HG03354 (cell line): ENCODE measurements at regions not wholly inside any gene's neighbourhood (a gene's known extent, or its start where the extent isn't known, plus 50 kb on each side); places are given as distances from the start of the nearest gene placed in this dataset.

Experiments used
- ATAC-seq: cut with Tn5 transposase; IDR thresholded peaks from one replicate; pipeline ENCODE4 v1.9.1; 2021; ENCODE audit warnings: mild to moderate bottlenecking; ENCODE audit not compliant: unreplicated experiment, poor library complexity, severe bottlenecking

DNA sequence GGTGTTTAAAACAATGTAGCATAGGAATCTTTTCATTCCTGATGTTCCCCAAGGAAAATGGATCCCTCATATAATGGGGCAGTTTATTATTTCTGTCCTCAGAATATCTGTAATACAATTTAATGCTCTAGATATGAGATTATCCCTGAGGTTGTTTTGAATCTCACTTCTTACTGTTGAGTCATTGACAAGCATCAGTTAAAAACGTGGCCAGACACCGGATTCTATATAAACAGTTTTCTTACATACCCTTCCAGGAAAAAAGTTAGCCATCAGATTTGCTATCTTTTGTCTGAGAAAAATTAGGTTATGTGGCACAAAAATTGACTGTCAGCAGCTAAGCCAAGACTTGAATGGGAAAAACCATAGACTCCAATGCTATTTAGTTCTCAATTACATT is 539.8 kb upstream of the CELF2 start:
- ATAC-seq = no peak

DNA sequence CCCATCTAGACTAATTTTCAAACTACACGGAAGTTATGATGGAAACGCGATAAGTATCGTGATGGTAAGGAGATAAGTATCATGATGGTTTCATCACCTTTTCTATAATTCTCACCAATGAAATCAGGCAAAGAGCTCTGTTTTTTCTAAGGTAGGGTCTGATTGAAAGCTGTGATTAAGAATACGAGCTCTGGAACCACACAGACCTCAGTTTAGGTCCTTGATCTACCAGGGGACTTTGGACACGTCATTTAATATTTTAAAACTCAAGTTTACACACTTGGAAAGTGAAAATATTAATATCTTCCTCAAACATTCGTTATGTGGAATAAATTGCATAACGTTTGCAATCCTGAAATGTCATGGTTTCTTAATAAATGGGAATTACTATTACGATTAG is 538.2 kb upstream of the CELF2 start:
- no peak for ATAC-seq

DNA sequence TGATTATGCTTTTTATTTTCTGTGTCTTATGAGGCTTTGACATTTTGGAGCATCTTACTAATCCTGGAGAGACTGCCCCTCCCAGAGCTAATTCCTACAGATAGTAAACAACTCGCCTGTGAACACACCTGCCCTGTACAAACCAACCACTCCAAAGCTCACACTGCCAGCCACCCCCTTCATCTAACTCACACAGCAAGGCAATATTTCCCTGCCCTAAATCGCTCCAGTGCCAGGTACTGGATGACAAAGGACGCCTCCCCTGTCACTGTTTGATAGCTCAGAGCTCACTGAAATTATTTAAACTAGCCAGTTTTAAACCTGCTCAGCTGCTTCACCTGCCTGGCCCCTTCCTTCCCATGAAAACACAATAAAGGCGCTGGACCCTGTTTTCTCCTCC is 535.1 kb upstream of the CELF2 start:
- ATAC-seq = no peak

DNA sequence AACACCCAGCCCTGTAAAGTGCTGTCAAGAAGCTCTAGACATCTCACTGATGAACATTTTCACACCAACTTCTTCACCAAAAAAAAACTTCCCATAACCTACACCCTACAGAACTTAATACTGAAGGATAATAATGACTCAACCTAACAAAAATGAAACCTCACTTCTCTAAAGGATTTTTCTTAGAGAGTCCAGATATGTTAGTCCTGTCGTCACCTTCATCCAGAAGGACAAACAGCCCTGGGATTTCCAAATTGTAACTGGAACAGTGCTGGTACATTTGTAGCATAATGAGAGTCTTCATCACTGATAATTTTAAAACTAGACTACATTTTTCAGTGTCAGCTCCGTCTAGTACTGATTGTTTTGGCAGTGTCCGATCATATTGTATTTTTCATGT is 528.6 kb upstream of the CELF2 start:
- no peak for ATAC-seq

DNA sequence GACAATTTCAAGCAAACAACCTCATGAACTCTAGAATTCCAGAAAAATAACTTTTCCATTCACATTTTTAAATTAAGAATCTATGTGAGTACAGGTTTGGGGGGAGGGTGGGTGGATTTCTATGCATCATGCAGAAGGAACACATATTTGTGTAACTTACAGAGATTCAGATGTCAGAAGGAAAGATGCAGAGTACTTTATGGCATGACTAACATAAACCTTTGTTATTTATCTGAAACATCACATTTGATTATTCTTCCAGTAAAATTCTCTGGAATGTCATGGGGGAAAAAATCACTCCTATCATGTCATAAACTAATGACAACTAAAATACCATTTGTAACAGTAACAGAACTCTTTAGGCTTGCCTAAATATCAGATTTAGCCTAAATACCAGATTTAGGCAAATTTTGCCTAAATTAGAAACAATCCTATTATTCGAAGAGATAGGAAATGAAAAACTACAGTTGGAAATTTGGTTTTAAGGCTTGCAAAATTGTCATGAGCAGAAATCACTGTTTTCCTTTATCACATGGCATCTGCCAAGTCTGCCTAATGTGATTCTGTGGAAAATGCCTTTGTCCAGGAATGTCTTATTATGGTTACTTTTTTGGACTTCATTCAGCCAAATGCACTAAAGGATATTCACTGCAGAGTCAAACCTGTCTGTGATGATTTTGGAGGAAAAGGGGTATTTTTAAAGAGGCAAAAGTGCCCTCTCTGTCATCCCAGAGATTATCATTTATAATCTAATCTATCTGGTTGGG is 527.7 kb upstream of the CELF2 start:
- no peak for ATAC-seq

DNA sequence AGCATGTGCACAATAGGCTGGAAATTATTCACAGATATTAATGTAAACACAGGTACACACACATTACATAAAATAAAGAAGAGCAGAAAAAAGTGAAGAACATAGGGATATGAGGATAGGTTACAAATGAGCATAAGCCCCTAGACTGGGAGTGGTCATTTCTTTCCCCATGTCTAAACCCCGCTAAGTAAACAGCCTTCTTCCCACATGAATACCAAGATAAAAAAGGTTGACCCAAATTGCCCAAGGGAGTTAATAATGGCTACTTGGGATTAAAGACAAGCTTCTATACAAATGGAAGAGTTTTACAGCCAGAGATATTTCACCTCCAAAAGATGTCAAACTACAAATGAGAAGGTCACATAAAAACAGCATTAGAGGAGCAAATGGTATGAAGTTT is 527.1 kb upstream of the CELF2 start:
- ATAC-seq = no peak

DNA sequence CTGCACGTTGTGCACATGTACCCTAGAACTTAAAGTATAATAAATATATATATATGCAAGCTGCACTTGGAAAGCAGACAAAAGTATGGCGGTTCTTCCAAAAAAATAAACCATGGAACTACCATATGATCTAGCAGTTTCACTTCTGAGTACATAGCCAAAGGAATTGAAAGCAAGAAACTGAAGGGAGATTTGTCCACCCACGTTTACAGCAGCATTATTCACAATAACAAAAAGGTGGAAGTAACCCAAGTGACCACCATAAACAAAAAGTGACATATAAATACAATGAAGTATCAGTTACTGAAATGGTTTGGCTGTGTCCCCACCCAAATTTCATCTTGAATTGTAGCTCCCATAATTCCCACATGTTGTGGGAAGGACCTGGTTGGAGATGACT is 525.3 kb upstream of the CELF2 start:
- ATAC-seq = no peak

DNA sequence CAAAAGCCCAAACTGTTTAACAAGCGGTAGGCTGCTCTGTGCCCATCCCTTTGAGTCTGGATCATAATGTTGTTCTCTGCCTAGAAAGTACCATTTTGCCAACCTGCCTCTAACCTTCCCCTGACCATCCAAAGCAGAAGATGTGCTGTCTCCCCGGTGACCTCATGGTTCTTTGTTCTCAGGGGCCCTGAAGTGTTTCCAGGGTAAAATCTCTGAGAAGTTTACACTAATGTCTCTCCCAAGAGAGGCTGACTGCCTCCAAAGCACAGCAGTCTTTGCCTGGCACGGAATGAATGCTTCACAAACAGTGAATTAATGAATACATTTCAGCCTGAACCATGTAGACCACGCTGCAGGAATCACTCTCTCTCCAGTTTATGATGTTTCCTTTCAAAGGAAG is 523.8 kb upstream of the CELF2 start:
- no peak for ATAC-seq

DNA sequence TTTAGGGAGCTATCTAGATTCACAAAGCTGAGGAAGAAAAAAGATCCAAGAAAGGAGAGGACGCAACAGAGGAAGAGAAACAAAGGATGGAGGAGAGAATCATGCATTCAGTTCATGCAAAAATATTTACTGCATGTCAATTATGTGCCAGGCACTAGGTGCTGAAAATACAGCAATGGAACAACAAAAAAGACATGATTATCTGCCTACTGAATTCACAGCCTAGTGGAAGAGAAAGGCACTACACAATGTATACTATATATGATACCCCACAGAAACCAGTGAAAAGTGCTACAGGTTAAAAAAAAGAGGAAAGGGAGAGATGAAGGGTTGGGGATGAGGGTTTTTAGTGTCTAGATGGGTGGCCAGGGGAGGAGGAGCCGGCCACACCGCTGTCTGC is 520.4 kb upstream of the CELF2 start:
- ATAC-seq = no peak

DNA sequence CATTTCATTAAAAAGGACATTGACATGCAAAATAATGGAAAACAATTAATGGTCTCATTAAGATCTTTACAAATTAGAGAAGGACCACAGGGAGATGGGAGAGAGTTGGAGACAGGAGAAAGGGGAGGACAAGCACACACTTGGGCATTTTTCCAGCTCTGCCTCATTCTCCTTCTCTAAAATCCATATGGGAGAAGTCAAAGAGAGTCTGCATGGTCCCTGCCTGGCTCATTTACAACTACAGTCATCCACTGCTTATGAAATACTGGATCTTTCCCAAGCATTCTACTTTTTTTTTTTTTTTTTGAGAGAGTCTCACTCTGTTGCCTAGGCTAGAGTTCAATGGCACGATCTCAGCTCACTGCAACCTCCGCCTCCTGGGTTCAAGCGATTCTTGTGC is 518.9 kb upstream of the CELF2 start:
- ATAC-seq = no peak

DNA sequence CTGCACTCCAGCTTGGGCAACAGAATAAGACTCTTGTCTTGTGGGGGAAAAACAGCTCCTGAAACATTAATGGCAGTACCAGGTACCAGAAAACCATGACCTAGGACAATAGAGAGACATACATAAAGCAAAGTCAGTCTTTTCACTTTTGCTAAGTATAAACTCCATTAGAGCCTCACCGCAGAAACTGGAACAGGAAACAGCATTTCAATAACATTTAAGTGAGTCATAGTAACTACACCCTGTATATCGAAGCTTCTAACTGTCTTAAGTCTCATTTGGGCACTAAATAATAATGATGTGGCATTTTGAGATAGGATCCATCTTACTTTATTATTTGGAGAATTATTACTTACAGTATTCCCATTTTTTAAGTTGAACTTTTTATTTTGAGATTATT is 517.8 kb upstream of the CELF2 start:
- ATAC-seq = no peak

DNA sequence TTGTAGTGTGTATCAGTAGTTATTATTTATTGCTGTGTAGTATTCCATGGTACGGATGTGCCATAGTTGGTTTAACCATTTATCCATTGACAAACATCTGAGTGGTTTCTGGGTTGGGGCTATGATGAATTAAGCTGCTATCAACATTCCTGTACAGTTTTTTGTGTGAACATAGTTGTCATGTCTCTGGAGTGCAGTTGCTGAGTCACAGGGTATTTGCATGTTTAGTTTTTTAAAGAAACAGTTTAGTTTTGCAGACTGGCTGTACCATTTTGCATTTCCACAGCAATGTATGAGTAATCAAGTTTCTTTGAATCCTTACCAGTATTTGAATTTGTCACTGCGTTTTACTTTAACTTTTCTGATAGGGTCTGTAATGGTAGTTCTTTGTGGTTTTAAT is 516.7 kb upstream of the CELF2 start:
- no peak for ATAC-seq

DNA sequence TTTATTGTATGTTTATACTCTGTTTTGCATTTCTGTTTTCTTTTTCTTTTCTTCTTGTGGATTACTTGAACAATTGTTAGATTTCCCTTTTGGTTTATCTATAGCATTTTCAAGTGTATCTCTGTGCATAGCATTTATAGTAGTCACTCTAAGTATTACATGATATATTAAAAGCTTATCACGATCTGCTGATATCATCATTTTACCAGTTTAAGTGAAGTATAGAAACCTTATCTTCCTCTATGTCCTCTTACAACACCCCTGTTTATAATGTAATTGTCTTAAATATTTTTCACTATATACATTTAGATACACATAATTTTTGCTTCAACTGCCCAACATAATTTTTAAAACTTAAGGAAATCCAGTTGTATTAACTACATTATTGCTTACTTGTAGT is 513.9 kb upstream of the CELF2 start:
- no peak for ATAC-seq

DNA sequence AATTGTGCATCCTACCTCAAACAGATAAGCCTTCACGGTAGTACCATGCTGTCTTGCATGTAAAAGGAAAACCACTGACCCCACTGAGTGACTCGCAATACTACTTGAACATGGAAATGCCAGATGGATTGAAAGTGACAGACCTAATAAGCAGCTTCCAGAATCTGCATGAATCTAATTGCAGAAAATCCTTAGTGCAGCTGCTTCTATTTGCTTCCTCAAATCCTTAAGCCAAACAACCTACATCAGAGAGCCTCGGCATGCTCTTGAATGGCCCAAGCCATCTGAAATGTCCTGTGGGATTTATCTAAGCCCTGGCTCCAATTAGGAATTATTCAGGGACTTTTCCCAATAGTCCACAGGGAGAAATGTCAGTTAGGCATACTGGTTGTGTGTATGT is 509.5 kb upstream of the CELF2 start:
- no peak for ATAC-seq

DNA sequence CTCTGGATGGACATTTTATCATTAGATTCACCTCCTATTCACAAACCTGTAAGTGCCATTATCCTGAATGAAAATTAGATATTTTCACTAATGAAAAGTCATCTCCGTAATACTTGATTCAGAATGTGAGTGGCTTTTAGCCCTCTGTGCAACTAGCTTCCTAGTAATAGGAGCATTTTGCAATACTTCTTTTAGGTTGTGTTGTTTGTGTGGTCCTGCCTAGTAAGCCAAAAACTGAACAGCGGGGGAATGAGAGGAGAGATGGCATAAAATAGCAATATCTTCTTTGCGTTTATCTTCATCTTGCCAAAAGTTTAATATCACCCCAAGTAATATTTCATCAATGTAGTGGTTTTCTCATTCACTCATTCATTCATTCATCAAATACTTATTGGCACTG is 507.5 kb upstream of the CELF2 start:
- no peak for ATAC-seq

DNA sequence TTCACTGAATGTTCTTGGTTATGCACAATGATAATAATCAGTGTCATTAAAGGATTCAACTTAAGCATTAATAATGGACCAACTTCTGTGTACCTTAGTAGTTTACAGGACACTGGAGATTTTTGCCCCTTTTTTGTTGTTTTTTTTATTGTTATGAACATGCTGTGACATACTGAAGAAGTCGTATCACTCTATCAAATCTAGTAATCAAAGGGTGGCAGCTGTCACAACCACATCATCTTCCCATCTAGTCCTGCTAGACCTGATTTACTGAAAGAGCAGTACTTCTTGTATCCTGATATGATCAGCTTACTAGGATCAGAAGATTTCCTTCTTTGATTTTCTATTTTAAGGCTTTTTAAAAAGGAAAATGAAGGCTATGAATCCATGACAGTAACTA is 504.6 kb upstream of the CELF2 start:
- no peak for ATAC-seq

DNA sequence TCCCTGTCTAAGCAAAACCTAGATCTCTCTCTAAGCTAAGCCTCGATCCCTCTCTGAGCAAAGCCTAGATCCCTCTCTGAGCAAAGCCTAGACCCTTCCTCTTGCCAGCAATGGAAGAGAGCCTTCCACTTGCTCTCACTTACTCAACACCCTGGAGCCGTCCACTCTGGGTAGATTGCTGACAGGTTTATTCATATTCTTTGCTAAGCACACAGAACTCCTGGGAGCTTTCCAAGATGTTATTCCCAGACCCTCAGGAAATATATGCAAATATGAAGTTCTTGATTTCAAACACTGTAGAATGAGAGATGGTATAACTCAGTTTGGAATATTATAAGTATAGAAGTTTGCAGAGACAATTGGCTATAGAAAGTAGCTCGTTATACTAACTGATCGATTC is 503.8 kb upstream of the CELF2 start:
- ATAC-seq = no peak

DNA sequence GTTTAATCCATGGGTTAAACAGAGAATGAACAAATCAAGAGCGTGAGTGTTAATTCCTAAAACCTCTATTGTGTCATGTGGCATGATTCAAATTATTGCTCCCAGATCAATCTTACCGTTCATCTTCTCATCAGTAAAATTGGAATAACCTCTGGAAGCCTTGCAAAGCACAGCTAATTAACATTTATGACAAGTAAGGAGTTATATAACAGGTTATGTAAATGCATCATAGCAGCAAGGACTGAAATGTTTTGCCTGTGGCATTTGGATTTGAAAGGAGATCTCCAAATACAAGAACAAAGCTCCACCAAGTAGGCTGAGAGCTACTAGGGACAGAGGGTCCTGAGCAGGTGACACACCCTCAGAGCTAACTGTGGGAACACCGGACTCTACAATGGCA is 502.9 kb upstream of the CELF2 start:
- ATAC-seq = no peak

DNA sequence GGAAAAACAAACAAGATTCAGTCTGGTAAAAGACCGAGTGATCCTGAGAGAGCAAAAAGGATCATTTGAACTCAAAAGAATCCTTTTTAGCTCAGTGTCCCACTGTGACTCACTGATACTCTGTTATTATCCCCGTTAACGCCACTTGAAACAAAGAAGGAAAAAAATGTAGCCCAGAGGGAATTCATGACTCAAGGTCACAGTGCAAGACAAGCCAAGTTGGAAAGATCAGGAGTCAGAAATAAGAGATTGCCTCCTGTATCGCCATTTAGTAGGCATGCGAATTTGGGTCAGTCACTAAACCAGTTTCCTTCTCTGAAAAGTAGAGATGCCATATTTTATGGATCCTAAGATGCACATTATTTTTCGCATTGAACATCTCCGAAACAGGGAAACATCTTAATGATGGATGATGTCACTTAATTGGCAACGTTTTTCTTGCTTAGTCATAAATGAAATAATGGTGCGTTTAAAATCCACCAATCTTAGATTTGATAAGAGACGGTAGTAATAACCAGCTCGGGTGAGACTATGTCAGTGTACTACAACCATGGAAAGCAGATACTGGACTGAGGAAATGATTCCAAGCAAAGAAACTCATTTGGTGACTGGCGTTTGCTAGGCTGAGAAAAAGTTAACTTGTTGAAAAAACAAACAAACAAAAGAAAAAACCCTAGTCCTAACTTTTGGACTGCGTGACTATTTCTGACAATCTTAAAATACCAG is 502.0 kb upstream of the CELF2 start:
- ATAC-seq = no peak

DNA sequence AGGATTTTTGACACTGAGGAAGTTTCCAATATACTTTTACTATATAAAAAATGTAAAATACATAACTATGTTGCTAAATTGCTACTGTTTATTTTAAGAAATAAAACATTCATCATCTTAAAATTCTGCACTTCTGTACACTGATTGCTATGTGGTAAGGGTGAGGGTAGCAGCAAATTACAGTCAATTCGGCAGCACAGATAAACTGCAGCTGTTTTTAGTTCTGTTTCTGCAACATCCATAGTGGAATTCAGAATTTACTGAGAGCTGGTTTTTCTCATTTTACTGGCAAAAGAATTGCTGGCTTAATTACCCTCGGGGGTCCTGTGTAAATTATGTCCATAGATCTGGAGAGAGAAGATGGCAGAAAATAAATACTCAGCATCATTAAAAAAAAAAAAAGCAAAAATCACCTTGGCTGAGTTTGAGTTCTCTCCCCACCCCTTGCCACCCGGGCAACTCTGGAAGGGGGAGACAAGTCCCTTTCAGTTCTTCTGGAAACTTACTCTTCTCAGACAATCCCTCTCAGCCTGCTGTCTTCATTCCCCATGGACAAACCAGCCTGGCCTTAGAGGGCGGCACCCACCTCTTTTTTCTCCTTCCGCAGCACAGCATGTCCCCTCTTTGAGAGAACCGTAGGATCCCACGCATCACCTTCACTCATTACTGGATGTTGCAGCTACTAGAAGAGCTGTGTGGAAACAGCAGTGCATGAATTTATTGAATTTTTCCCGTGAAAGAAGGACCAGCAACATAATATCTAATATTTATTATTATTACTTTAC is 501.1 kb upstream of the CELF2 start:
- ATAC-seq = no peak

DNA sequence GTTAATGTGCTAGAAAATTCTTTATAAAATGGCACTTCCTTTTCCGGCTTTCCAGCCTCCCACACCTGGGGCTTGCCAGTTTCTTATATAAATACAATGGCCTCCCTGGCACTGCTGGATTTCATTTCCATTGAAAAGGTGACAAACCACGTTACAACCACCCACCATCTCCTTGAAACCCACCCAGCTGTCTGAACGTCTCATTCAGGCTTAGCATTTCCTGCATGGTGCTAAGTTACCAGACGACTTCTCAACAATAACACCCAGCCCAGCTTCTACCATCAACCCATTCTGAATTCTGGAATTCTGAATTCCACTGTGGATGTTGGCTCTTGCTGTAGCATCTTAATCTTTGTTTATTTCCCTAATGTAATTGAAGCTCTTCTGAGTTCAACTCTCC is 499.8 kb upstream of the CELF2 start:
- ATAC-seq = no peak
